C4-2B (cell line): ENCODE measurements at regions not wholly inside any gene's neighbourhood (a gene's known extent, or its start where the extent isn't known, plus 50 kb on each side); places are given as distances from the start of the nearest gene placed in this dataset.

ENCODE experiments used
- CTCF ChIP-seq: fragments of 450-650 bp; conservative IDR thresholded peaks from 2 replicates; pipeline ENCODE4 v1.5.1; 2017; ENCODE audit warnings: mild to moderate bottlenecking
- ZFX ChIP-seq: fragments of 450-650 bp; IDR thresholded peaks from 2 replicates; pipeline ENCODE4 v1.6.1; 2017

- peak; percentile 57 for TF ChIP-seq CTCF
- TF ChIP-seq ZFX = no peak
Observed at GRCh38 chr11:70942593-70942992, 309.8 kb downstream of the SHANK2 start.
